ENCODE measurements at regions not wholly inside any gene's neighbourhood (a gene's known extent, or its start where the extent isn't known, plus 50 kb on each side); places are given as distances from the start of the nearest gene placed in this dataset.

- no peak for TF ChIP-seq CTCF (IDR thresholded peaks at IDR 0.05; ENCODE audit: insufficient read depth, low read length, poor library complexity, severe bottlenecking)
- TF ChIP-seq EZH2phosphoT487 (conservative IDR thresholded peaks at IDR 0.05; ENCODE audit: low read length), result no peak
Observed at GRCh38 chr2:18290386-18290785, 270.1 kb downstream of the RDH14 start.
